NCI-H2081 (cell line): ENCODE measurements at regions not wholly inside any gene's neighbourhood (a gene's known extent, or its start where the extent isn't known, plus 50 kb on each side); places are given as distances from the start of the nearest gene placed in this dataset.

Experiments used
- DNase-seq, 2 experiments: peaks; one replicate each; lab custom pipeline; 2025; lab: John Stamatoyannopoulos, UW

DNA sequence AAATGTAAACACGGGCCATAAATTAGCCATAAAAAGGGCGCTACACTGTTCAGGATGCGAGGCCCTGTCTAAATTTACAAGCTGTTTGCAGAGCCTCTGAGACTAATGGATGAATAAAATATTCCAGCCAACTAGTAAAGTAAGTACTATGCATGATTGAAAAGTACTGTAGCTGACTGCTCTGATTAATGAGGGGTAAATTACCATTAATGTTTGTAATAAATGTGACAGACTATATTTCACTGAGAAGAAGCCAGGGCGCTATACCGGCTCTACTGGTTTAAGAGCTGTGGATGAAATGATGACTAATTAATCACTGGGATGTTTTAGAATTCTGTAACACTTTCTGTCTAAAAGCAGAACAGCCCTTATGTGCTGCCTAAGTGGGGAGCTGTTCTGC lies 54.3 kb upstream of the RGPD4 start:
- DNase-seq: peak in 1 of 2 experiments; percentile 7

DNA sequence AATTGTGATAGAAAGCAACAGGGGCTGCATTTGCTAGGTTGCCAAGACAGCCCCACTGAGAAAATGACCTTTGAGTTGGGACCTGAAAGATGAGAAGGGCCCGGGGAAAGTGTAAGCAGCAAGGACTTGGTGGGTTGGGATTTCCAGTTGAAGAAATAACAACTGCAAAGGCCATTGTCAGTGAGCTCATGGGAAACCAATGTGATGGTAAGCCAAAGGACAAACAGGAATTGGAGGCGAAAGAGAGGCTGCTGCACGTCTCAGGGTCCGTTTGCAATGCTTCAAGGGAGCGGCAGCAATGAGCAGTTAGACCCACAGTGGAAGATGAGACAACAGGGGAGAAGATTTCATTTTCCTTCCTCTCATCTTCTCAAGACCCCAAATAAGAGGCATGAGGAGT lies 51.5 kb upstream of the RGPD4 start:
- DNase-seq: no peak

DNA sequence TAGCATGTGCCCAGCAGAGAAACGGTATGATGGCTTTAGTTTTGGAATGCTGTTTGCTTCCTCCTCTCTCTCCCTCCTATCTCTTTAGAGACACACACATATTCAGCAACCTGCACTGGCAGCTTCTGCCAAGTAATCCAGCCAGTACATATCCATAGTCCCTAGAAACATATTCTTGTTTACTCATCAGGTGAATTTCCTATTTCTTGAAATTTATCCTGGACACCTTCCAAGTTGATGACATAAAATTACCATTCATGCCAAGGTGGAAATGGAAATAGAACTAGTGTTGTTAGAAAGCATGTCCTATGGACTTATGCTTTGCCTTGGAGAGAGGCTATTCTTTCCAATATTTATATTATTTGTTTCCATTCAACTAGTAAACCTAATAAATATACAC lies 50.9 kb upstream of the RGPD4 start:
- no peak for DNase-seq

DNA sequence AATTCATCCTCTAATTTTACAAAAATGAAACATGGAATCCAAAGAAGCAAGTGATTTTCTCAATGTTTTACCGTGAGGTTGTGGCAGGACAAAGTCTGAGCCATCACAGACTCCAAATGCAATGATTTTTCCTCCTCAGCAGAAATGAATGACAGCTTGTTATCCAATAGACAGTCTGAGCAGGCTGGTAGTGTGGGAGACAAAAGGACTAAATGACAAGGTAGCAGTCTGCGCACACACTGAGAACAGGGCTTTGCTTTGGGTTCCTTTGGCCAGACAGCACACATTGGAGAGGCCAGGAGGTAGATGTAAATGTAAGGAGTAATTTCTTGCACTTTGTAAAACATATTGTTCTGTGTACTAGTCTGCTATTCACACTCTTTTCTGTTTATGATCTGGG lies 50.3 kb upstream of the RGPD4 start:
- DNase-seq: no peak
